ENCODE measurements at regions not wholly inside any gene's neighbourhood (a gene's known extent, or its start where the extent isn't known, plus 50 kb on each side); places are given as distances from the start of the nearest gene placed in this dataset.

GRCh38 chr13:63195726-63196125 lies 1780.1 kb upstream of the PCDH20 start:
- no peak for DNase-seq

- no peak for DNase-seq
Measured at GRCh38 chr13:63190742-63191141, 1775.1 kb upstream of the PCDH20 start.

- no peak for DNase-seq
Measured at GRCh38 chr13:63190219-63190618, 1774.6 kb upstream of the PCDH20 start.

- no peak for DNase-seq
Measured at GRCh38 chr13:63189712-63190111, 1774.1 kb upstream of the PCDH20 start.

GRCh38 chr13:63184693-63185092 lies 1769.0 kb upstream of the PCDH20 start:
- DNase-seq, result no peak

- DNase-seq, result no peak
Measured at GRCh38 chr13:63175536-63175935, 1759.9 kb upstream of the PCDH20 start.

- DNase-seq, result no peak
Measured at GRCh38 chr13:63167699-63168337, 1752.2 kb upstream of the PCDH20 start.

- DNase-seq, result no peak
Measured at GRCh38 chr13:63166345-63166744, 1750.7 kb upstream of the PCDH20 start.

- no peak for DNase-seq
Measured at GRCh38 chr13:63163903-63164302, 1748.3 kb upstream of the PCDH20 start.

- DNase-seq, result no peak
Measured at GRCh38 chr13:63161219-63161618, 1745.6 kb upstream of the PCDH20 start.

GRCh38 chr13:63156816-63157215 lies 1741.2 kb upstream of the PCDH20 start:
- no peak for DNase-seq

GRCh38 chr13:63149375-63149774 lies 1733.7 kb upstream of the PCDH20 start:
- no peak for DNase-seq

- DNase-seq, result no peak
Measured at GRCh38 chr13:63139277-63139676, 1723.6 kb upstream of the PCDH20 start.

- no peak for DNase-seq
Measured at GRCh38 chr13:63129995-63130394, 1714.3 kb upstream of the PCDH20 start.

GRCh38 chr13:63128716-63129115 lies 1713.1 kb upstream of the PCDH20 start:
- no peak for DNase-seq

GRCh38 chr13:63124863-63125262 lies 1709.2 kb upstream of the PCDH20 start:
- DNase-seq, result no peak

GRCh38 chr13:63120883-63121282 lies 1705.2 kb upstream of the PCDH20 start:
- no peak for DNase-seq

GRCh38 chr13:63117710-63118109 lies 1702.1 kb upstream of the PCDH20 start:
- no peak for DNase-seq

GRCh38 chr13:63112799-63113395 lies 1697.2 kb upstream of the PCDH20 start:
- DNase-seq, result no peak

- DNase-seq, result no peak
Measured at GRCh38 chr13:63110466-63110865, 1694.8 kb upstream of the PCDH20 start.

- DNase-seq, result no peak
Measured at GRCh38 chr13:63107179-63107943, 1691.7 kb upstream of the PCDH20 start.

GRCh38 chr13:63094717-63095116 lies 1679.1 kb upstream of the PCDH20 start:
- DNase-seq, result no peak

GRCh38 chr13:63093907-63094469 lies 1678.3 kb upstream of the PCDH20 start:
- DNase-seq, result no peak

- DNase-seq, result no peak
Measured at GRCh38 chr13:63092456-63092855, 1676.8 kb upstream of the PCDH20 start.

Measured in NCI-H1694 (cell line).